Activated T-helper 2 cell treated with anti-CD3 and anti-CD28 coated beads, Interferon-gamma antibody, Interleukin-2, Interleukin-4, amounts not matched to agents 10 μg/mL and 5 μg/mL and 100 μg/mL, durations not matched to agents 14 hours and 24 hours and 36 hours (primary cell): ENCODE measurements at regions not wholly inside any gene's neighbourhood (a gene's known extent, or its start where the extent isn't known, plus 50 kb on each side); places are given as distances from the start of the nearest gene placed in this dataset.

Experiments used
- DNase-seq: peaks from one replicate; pipeline ENCODE4 v3.0.0; 2021; ENCODE audit warnings: low spot score
- H3K27ac Mint-ChIP-seq: one replicate; pipeline ENCODE4 v1.8.0; 2021; ENCODE audit warnings: mixed read lengths
- H3K27me3 Mint-ChIP-seq: one replicate; pipeline ENCODE4 v1.8.0; 2021; ENCODE audit warnings: low read depth, mixed read lengths
- H3K36me3 Mint-ChIP-seq: one replicate; pipeline ENCODE4 v1.8.0; 2021; ENCODE audit warnings: low read depth, mixed read lengths
- H3K4me1 Mint-ChIP-seq: one replicate; pipeline ENCODE4 v1.8.0; 2021; ENCODE audit warnings: low read depth, mixed read lengths
- H3K4me3 Mint-ChIP-seq: one replicate; pipeline ENCODE4 v1.8.0; 2021; ENCODE audit warnings: low read depth, mild to moderate bottlenecking, moderate library complexity, mixed read lengths
- H3K9me3 Mint-ChIP-seq: one replicate; pipeline ENCODE4 v1.8.0; 2021; ENCODE audit warnings: mixed read lengths
- intact Hi-C: fragments of 100-400 bp; cut with micrococcal nuclease; formaldehyde crosslinking; loops from one replicate; pipeline ENCODE4 v1.15.1; 2023

DNA sequence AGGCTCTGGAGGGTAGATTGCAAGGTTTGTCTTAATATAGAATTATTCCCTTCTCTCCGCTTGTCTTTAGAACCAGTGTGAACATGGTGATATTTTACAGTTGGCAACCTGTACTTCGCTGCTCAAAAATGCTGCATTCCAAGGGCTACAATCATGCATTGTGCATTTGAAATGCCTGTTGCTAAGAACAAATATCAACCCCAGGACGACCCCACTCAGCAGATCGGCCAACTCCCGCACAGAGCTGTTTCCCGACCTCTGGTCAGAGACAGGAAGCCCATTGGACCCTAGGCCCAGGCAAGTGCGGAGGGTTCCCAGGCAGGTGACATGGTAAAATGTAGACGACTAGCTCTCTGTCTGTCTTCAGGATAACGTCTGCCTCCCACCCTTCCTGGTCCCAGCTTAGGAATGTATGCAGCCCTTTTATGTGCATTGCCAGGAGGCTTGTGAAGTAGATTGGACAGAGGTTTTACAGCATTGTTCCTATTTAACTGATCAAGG lies 263.5 kb downstream of the FOXO1 start:
- H3K27ac Mint-ChIP-seq = no peak overlapping the region
- intact Hi-C loops = no loop called here
- H3K27me3 Mint-ChIP-seq = no peaks in the 10 kb centered on the region
- no peaks in the 10 kb centered on the region for H3K36me3 Mint-ChIP-seq
- DNase-seq = no peak
- peaks cover 18% of the 10 kb centered on the region for H3K4me1 Mint-ChIP-seq
- H3K9me3 Mint-ChIP-seq = no peaks in the 10 kb centered on the region
- no peak overlapping the region for H3K4me3 Mint-ChIP-seq

DNA sequence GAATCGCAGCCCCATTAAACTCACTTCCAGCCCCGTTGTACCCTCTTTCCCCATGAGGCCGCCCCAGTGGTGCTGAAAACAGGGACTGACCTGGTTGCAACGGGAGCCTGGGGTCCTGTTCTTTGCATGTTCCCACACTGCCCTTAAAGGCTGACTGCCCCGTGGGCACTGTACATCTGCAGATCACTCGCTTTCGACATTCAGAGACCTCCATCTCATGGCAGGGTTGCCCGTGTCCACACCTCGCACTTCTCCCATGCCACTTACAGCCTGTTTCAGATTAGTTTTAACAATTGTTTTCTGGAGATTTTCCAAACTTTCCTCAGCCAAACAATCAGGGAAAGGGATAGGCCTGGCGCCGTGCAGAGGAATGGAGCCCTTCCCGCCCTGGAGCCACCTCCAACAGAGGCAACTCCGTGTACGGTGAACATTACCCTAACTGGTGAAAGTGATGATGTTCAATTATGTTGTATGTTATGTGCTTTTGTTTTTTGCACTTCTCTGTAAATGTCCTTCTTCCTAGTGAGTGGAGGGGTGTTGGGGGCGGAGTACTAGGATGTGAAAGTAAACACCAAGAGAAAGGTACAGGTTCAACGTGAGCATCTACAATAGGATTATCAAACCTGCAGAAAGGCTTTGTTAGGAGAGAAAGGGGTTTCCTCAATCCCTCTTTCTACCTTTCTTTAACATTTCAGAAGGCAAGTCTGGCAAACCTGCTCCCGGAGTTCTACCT lies 262.8 kb downstream of the FOXO1 start:
- Mint-ChIP-seq H3K36me3 (no peaks in the 10 kb centered on the region), H3K27ac (no peak overlapping the region), H3K4me3 (no peak overlapping the region), H3K27me3 (no peaks in the 10 kb centered on the region), H3K9me3 (no peaks in the 10 kb centered on the region), H3K4me1 (peaks cover 18% of the 10 kb centered on the region)
- intact Hi-C loops = no loop called here
- no peak for DNase-seq

- no peak for DNase-seq
- no peak overlapping the region for H3K27ac Mint-ChIP-seq
- peaks cover 2% of the 10 kb centered on the region for H3K9me3 Mint-ChIP-seq
- H3K27me3 Mint-ChIP-seq = no peaks in the 10 kb centered on the region
- H3K36me3 Mint-ChIP-seq = no peaks in the 10 kb centered on the region
- H3K4me3 Mint-ChIP-seq = no peak overlapping the region
- intact Hi-C loops = no loop called here
- peaks cover 18% of the 10 kb centered on the region for H3K4me1 Mint-ChIP-seq
Measured at GRCh38 chr13:40404407-40404806, 262.0 kb downstream of the FOXO1 start.

DNA sequence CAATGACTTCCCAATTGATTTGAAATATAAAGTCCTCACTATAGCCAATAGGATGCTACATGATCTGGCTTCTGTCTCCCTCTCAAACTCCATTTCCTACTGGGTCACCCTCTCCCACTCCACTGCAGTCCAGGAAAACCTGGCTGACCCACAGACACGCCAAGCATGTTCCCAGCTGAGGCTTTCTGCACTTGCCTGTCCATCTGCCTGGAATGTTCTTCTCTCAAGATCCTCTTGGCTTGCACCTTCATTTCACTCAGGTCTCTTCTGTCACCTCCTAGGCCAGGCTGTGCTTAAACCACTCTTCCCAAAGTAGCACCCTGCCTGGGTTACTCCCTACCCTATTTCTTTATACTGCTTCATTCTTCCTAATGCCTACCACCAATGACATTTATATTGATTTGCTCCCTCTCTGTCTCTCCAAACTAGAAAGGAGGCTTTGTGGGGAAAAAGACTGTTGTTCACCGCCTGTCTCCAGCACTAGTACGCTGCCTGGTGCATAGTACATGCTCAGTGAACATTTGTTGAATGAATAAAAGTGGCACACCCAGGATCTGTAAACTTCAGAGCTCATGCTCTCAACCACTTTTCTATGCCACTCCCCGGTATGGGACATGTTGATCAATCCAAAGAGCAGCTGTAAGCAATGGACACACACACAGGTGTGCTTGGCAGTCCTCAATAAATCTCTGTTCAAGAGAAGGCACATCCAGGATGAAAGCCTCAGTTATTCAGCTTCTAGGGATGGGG lies 261.3 kb downstream of the FOXO1 start:
- Mint-ChIP-seq H3K27me3 (no peaks in the 10 kb centered on the region), H3K4me3 (no peak overlapping the region), H3K9me3 (peaks cover 6% of the 10 kb centered on the region), H3K36me3 (no peaks in the 10 kb centered on the region), H3K4me1 (peaks cover 18% of the 10 kb centered on the region), H3K27ac (no peak overlapping the region)
- DNase-seq = no peak
- intact Hi-C loops = no loop called here

DNA sequence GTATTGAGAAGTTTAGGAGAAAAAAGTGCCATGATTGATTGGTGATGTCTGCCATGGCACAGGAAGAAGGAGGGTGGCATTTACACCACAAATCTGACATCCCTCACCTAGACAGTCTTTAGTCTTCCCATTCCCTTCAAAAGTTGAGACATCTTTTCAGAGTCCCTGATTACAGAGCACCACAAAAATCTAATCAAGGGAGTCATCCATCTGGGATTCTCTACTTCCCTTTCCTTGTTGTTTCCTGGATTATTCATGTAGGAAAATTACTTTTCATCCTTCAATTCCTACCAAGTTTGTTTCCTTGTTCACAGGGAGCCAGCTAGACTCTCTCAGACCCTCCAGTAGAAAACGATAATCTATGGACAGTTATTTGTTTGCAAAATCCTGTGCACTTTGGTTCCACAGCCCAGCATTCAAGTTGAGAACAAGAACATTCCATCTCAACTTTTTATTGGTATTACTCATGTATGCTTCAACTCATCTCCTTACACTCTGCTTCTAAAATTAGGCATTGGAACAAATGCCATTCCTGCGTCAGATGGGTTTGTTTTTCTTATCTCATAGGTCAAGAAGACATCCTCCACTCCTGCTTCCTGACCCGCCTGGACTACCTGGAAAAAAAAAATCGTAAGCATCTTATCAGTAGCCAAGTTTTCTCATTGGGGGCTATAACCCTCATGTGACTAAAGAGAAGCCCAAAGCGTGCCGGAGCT lies 259.9 kb downstream of the FOXO1 start:
- H3K9me3 Mint-ChIP-seq = peaks cover 14% of the 10 kb centered on the region
- no peak overlapping the region for H3K4me3 Mint-ChIP-seq
- peaks cover 15% of the 10 kb centered on the region for H3K4me1 Mint-ChIP-seq
- intact Hi-C loops = no loop called here
- H3K36me3 Mint-ChIP-seq = peaks cover 3% of the 10 kb centered on the region
- DNase-seq = no peak
- no peak overlapping the region for H3K27ac Mint-ChIP-seq
- no peaks in the 10 kb centered on the region for H3K27me3 Mint-ChIP-seq

DNA sequence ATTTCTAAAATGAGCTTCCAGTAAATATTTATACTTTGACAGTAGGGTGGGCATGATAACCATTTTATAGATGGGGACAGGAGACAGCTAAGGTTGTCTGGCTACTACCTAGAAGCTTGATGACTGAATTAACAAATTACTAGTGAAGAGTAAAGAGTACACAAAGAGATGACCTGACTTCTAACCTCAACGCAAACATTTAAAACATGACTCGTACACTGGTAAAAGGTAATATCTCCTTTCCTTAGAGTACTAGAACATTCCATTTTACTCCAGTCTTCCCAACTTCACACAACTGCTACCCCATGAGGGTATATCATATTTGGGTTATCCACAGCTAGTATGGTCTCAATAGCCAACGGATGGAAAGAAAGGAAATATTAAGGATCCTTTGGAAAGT lies 258.9 kb downstream of the FOXO1 start:
- no peak for DNase-seq
- H3K9me3 Mint-ChIP-seq = peaks cover 15% of the 10 kb centered on the region
- no peak overlapping the region for H3K27ac Mint-ChIP-seq
- H3K27me3 Mint-ChIP-seq = no peaks in the 10 kb centered on the region
- intact Hi-C loops = no loop called here
- H3K4me1 Mint-ChIP-seq = peaks cover 6% of the 10 kb centered on the region
- H3K36me3 Mint-ChIP-seq = peaks cover 3% of the 10 kb centered on the region
- H3K4me3 Mint-ChIP-seq = no peak overlapping the region

DNA sequence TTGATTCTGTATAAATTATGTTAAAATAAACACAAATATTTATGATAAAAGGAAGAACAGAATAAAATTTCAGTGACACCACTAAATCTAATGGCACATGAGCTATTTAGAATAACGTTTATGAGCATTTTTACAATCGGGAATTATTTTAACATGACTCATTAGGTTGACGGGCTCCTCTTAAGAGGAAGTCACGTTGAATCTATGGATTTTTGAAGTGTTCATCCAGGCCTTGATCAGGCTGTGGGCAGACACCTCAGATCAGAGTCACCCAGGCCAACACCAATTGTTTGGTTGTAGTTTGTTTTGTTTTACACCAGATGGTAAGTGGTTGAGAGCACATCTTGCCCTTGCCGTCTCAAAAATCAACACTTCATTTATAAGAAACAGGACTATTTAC lies 257.8 kb downstream of the FOXO1 start:
- H3K4me3 Mint-ChIP-seq = no peak overlapping the region
- peaks cover 3% of the 10 kb centered on the region for H3K36me3 Mint-ChIP-seq
- H3K9me3 Mint-ChIP-seq = peaks cover 15% of the 10 kb centered on the region
- no peak for DNase-seq
- no peaks in the 10 kb centered on the region for H3K27me3 Mint-ChIP-seq
- H3K27ac Mint-ChIP-seq = no peak overlapping the region
- no peaks in the 10 kb centered on the region for H3K4me1 Mint-ChIP-seq
- intact Hi-C loops = no loop called here

DNA sequence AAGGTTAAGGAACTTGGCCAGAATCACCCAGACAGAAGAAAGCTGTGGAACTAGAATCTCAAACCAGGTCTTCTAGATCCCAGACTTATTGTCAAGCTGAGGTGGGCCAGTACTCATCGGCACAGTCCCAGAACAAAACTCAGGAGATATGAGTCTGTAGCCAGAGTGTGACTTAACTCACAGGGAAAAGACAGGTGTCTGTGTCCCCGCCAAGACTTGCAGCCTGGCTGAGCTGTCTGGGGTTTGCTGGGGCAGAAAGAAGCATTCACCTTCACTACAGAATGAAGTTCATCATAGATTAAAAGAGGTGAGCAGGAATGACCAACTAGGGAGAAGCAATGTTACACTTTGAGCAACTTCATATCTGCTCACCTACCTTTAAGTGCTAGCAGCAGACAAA lies 257.2 kb downstream of the FOXO1 start:
- DNase-seq = no peak
- no peaks in the 10 kb centered on the region for H3K27me3 Mint-ChIP-seq
- H3K27ac Mint-ChIP-seq = no peak overlapping the region

DNA sequence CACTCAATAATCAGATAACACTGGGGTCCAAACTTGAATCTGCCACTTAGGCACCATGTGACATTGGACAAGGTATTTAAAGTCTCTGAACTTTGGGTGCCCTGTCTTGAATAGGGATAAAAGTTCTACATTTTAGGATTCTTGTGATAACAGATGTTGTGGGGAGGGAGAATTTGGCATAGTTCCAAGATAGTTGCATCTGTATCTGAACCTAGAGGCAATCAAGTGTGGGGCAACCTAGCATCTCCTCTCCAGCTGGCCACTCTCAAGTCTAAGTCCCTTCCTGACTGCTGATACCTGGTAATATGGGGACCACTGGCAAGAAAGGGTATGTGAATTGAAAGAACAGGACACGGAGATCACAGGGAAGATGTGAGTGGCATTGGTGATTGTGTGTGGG lies 256.1 kb downstream of the FOXO1 start:
- H3K27me3 Mint-ChIP-seq = no peaks in the 10 kb centered on the region
- DNase-seq = no peak

More for the DNA sequence above, 257.2 kb downstream of the FOXO1 start:
- Mint-ChIP-seq H3K4me3 (no peak overlapping the region), H3K9me3 (peaks cover 15% of the 10 kb centered on the region), H3K36me3 (peaks cover 3% of the 10 kb centered on the region), H3K4me1 (no peaks in the 10 kb centered on the region)
- intact Hi-C loops = no loop called here

GRCh38 chr13:40420160-40420740 lies 246.2 kb downstream of the FOXO1 start:
- intact Hi-C loops = no loop called here
- H3K4me1 Mint-ChIP-seq = peaks cover 7% of the 10 kb centered on the region

More for the DNA sequence above, 256.1 kb downstream of the FOXO1 start:
- H3K4me1 Mint-ChIP-seq = no peaks in the 10 kb centered on the region
- intact Hi-C loops = no loop called here
- H3K27ac Mint-ChIP-seq = no peak overlapping the region
- no peak overlapping the region for H3K4me3 Mint-ChIP-seq
- peaks cover 3% of the 10 kb centered on the region for H3K36me3 Mint-ChIP-seq
- peaks cover 15% of the 10 kb centered on the region for H3K9me3 Mint-ChIP-seq

GRCh38 chr13:40422588-40423235 lies 243.7 kb downstream of the FOXO1 start:
- intact Hi-C loops = no loop called here
- no peaks in the 10 kb centered on the region for H3K9me3 Mint-ChIP-seq

More at GRCh38 chr13:40420160-40420740, 246.2 kb downstream of the FOXO1 start:
- no peaks in the 10 kb centered on the region for H3K36me3 Mint-ChIP-seq
- DNase-seq = no peak
- no peak overlapping the region for H3K27ac Mint-ChIP-seq
- no peak overlapping the region for H3K4me3 Mint-ChIP-seq
- H3K9me3 Mint-ChIP-seq = peaks cover 6% of the 10 kb centered on the region
- no peaks in the 10 kb centered on the region for H3K27me3 Mint-ChIP-seq

GRCh38 chr13:40428354-40428753 lies 238.1 kb downstream of the FOXO1 start:
- intact Hi-C loops = no loop called here
- no peak for DNase-seq
- H3K36me3 Mint-ChIP-seq = no peaks in the 10 kb centered on the region
- H3K4me3 Mint-ChIP-seq = no peak overlapping the region
- no peak overlapping the region for H3K27ac Mint-ChIP-seq
- H3K9me3 Mint-ChIP-seq = no peaks in the 10 kb centered on the region
- H3K4me1 Mint-ChIP-seq = peaks cover 2% of the 10 kb centered on the region
- no peaks in the 10 kb centered on the region for H3K27me3 Mint-ChIP-seq

More at GRCh38 chr13:40422588-40423235, 243.7 kb downstream of the FOXO1 start:
- no peaks in the 10 kb centered on the region for H3K27me3 Mint-ChIP-seq
- no peak for DNase-seq
- no peaks in the 10 kb centered on the region for H3K36me3 Mint-ChIP-seq
- H3K4me3 Mint-ChIP-seq = no peak overlapping the region
- H3K4me1 Mint-ChIP-seq = peaks cover 5% of the 10 kb centered on the region
- no peak overlapping the region for H3K27ac Mint-ChIP-seq
